PC-9 (cell line): ENCODE measurements at regions not wholly inside any gene's neighbourhood (a gene's known extent, or its start where the extent isn't known, plus 50 kb on each side); places are given as distances from the start of the nearest gene placed in this dataset.

Source experiments
- BruUV-seq: library from RNA; stranded (reverse); fragments of 400-500 nt; replicated peaks from 2 replicates; lab custom pipeline; 2021; lab: Mats Ljungman, UMichigan
- CTCF ChIA-PET: fragments of 300-600 bp; sonication (Branson Sonifier 250); formaldehyde crosslinking; loops from one replicate; lab custom pipeline; 2022; ENCODE audit warnings: antibody characterized with exemption; lab: Charles Lee
- POLR2A ChIA-PET: fragments of 300-600 bp; sonication (Branson Sonifier 250); formaldehyde crosslinking; loops from one replicate; lab custom pipeline; 2022; ENCODE audit warnings: antibody characterized with exemption; ENCODE audit not compliant: unreplicated experiment; lab: Charles Lee
- DNase-seq, 2 experiments: peaks; one replicate each; pipeline versions ENCODE4 v3.0.0 to v3.0.0-alpha.2; 2015 to 2022; ENCODE audit warnings: mixed read lengths in 1 of 2
- H2AFZ ChIP-seq: fragments of 200-600 bp; sonication (generic); 2 replicates; pipeline ENCODE4 v1.8.1; 2017; ENCODE audit warnings: antibody characterized with exemption
- H3F3A ChIP-seq: fragments of 200-600 bp; sonication (generic); 2 replicates; pipeline ENCODE4 v1.8.1; 2017; ENCODE audit warnings: antibody characterized with exemption, mild to moderate bottlenecking, low read depth; ENCODE audit not compliant: insufficient read depth
- H3K27ac ChIP-seq: fragments of 200-600 bp; sonication (generic); 2 replicates; pipeline ENCODE4 v1.6.1; 2016; ENCODE audit warnings: mixed run types
- H3K27me3 ChIP-seq: fragments of 200-600 bp; sonication (generic); 2 replicates; pipeline ENCODE4 v1.6.1; 2016; ENCODE audit warnings: low read depth, mixed run types; ENCODE audit not compliant: insufficient read depth
- H3K36me3 ChIP-seq: fragments of 200-600 bp; sonication (generic); 2 replicates; pipeline ENCODE4 v1.6.1; 2016; ENCODE audit warnings: low read depth, mixed run types
- H3K4me1 ChIP-seq: fragments of 200-600 bp; sonication (generic); replicated peaks from 2 replicates; pipeline ENCODE4 v1.6.1; 2016; ENCODE audit warnings: mixed run types; ENCODE audit not compliant: insufficient read depth
- H3K4me2 ChIP-seq: fragments of 200-600 bp; sonication (generic); 2 replicates; pipeline ENCODE4 v1.6.1; 2017; ENCODE audit warnings: mixed run types
- H3K4me3 ChIP-seq: fragments of 200-600 bp; sonication (generic); 2 replicates; pipeline ENCODE4 v1.6.1; 2016; ENCODE audit warnings: mixed run types
- H3K79me2 ChIP-seq: fragments of 200-600 bp; sonication (generic); 2 replicates; pipeline ENCODE4 v1.6.1; 2017; ENCODE audit warnings: low read depth, mixed run types
- H3K9me2 ChIP-seq: fragments of 200-600 bp; sonication (generic); 2 replicates; pipeline ENCODE4 v1.8.1; 2017; ENCODE audit warnings: mild to moderate bottlenecking; ENCODE audit not compliant: insufficient read depth
- H3K9me3 ChIP-seq: fragments of 200-600 bp; sonication (generic); 2 replicates; pipeline ENCODE4 v1.8.1; 2016; ENCODE audit warnings: low read depth; ENCODE audit not compliant: insufficient read depth
- H4K20me1 ChIP-seq: fragments of 200-600 bp; sonication (generic); 2 replicates; pipeline ENCODE4 v1.8.1; 2017; ENCODE audit not compliant: insufficient read depth
- EZH2 ChIP-seq: fragments of 200-600 bp; sonication (generic); IDR thresholded peaks from 2 replicates; pipeline ENCODE4 v1.8.0; 2017; ENCODE audit warnings: antibody characterized with exemption, low read depth
- intact Hi-C: fragments of 100-400 bp; cut with micrococcal nuclease; formaldehyde crosslinking; loops from one replicate; pipeline ENCODE4 v1.10.0; 2022; ENCODE audit not compliant: unreplicated experiment
- TF ChIP-seq, protein P1 (sequence below): fragments of 200-600 bp; sonication (generic); conservative IDR thresholded peaks from 2 replicates; pipeline ENCODE4 v1.6.1; 2017; ENCODE audit warnings: mixed run types, antibody characterized with exemption, mild to moderate bottlenecking, moderate library complexity

DNA sequence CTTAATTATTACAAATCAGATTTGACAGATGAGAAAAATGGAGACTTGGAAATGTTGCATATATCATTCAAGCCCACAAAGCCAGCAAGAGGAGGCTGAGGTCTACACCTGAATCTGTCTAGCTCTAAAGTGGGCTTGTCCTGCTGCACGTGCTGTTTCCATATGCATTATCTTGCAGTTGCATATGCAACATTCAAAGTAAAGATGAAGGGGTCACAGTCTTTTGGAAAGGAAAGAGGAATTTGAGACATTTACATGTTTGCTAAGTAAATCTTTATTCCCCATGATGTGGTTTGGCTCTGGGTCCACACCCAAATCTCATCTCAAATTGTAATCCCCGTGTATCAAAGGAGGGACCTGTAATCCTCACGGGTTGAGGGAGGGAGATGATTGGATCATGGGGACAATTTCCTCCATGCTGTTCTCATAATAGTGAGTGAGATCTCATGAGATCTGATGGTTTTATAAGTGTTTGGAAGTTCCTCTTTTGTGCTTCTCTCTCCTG lies 98.3 kb downstream of the BACH1 start:
- Histone ChIP-seq H3K27ac (no peak overlapping the region), H2AFZ (no peak overlapping the region), H3K4me1 (no peaks in the 10 kb centered on the region), H3K27me3 (no peaks in the 10 kb centered on the region), H3K4me3 (no peak overlapping the region), H3F3A (no peaks in the 10 kb centered on the region), H3K9me2 (no peaks in the 10 kb centered on the region), H3K4me2 (no peak overlapping the region), H3K79me2 (no peaks in the 10 kb centered on the region), H4K20me1 (no peaks in the 10 kb centered on the region), H3K36me3 (no peaks in the 10 kb centered on the region), H3K9me3 (no peaks in the 10 kb centered on the region)
- BruUV-seq: no TSS peak
- ChIA-PET CTCF (no interaction called here), POLR2A (no interaction called here)
- intact Hi-C loops: no loop called here
- DNase-seq: no peak
- TF ChIP-seq, protein P1, sequence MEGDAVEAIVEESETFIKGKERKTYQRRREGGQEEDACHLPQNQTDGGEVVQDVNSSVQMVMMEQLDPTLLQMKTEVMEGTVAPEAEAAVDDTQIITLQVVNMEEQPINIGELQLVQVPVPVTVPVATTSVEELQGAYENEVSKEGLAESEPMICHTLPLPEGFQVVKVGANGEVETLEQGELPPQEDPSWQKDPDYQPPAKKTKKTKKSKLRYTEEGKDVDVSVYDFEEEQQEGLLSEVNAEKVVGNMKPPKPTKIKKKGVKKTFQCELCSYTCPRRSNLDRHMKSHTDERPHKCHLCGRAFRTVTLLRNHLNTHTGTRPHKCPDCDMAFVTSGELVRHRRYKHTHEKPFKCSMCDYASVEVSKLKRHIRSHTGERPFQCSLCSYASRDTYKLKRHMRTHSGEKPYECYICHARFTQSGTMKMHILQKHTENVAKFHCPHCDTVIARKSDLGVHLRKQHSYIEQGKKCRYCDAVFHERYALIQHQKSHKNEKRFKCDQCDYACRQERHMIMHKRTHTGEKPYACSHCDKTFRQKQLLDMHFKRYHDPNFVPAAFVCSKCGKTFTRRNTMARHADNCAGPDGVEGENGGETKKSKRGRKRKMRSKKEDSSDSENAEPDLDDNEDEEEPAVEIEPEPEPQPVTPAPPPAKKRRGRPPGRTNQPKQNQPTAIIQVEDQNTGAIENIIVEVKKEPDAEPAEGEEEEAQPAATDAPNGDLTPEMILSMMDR: no peak
- TF ChIP-seq EZH2: no peak

DNA sequence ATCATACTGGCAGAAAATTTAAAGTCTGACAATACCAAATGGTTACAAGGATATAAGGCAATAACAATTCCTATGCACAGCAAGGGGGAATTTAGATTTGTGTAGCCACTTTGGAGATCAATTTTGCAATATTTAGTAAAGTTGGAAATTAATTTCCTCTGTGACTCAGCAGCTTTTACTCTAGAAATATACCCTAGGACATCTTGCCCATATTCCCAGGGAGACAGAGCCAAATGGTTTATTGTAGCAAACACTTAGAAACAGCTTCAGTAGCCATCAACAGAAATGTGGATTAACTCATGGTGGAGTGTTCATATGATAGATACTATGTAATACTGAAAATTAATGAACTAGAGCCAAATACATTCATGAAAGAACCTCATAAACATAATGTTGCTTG lies 104.6 kb downstream of the BACH1 start:
- no TSS peak for BruUV-seq
- DNase-seq: no peak
- H3K27me3 ChIP-seq: no peaks in the 10 kb centered on the region
- intact Hi-C loops: no loop called here
- no peak overlapping the region for H3K4me3 ChIP-seq
- H3K36me3 ChIP-seq: no peaks in the 10 kb centered on the region
- no peak overlapping the region for H3K27ac ChIP-seq
- H2AFZ ChIP-seq: no peak overlapping the region
- H3K4me2 ChIP-seq: no peak overlapping the region
- H3K79me2 ChIP-seq: no peaks in the 10 kb centered on the region
- peaks cover 11% of the 10 kb centered on the region; the same call in 1 of the 2 replicates for H3K4me1 ChIP-seq
- POLR2A ChIA-PET: no interaction called here
- H3K9me3 ChIP-seq: no peaks in the 10 kb centered on the region
- no peaks in the 10 kb centered on the region for H3F3A ChIP-seq
- no peaks in the 10 kb centered on the region for H4K20me1 ChIP-seq
- no peak for TF ChIP-seq EZH2
- no peaks in the 10 kb centered on the region for H3K9me2 ChIP-seq
- CTCF ChIA-PET: no interaction called here

DNA sequence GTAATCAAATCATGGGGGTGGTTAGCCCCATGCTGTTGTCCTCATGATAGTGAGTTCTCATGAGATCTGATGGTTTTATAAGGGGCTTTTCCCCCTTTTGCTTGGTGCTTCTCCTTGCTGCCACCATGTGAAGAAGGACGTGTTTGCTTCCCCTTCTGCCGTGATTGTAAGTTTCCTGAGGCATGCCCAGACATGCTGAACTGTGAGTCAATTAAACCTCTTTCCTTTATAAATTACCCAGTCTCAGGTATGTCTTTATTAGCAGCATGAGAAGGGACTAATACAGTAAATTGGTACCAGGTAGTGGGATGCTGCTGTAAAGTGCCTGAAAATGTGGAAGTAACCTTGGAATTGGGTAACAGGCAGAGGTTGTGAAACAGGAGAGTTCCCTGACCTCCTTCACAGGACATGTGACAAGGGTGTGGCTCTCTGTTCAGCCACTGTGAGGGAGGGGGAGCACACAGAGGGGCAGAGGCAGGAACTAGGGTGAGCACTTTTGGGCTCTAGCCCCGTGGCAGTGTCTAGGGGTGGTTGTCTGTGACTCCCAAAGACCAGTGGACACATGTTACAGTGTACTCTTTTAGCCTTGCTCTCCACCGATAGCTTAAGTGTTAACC lies 105.3 kb downstream of the BACH1 start:
- DNase-seq: no peak
- Histone ChIP-seq H4K20me1 (no peaks in the 10 kb centered on the region), H3K4me1 (peaks cover 11% of the 10 kb centered on the region; the same call in 1 of the 2 replicates), H3K27ac (no peak overlapping the region), H3K9me2 (no peaks in the 10 kb centered on the region), H3K9me3 (no peaks in the 10 kb centered on the region), H3K36me3 (no peaks in the 10 kb centered on the region), H3F3A (no peaks in the 10 kb centered on the region), H3K27me3 (no peaks in the 10 kb centered on the region), H3K4me3 (no peak overlapping the region), H3K4me2 (no peak overlapping the region), H2AFZ (no peak overlapping the region), H3K79me2 (no peaks in the 10 kb centered on the region)
- intact Hi-C loops: no loop called here
- no TSS peak for BruUV-seq
- ChIA-PET POLR2A (no interaction called here), CTCF (no interaction called here)
- TF ChIP-seq, protein P1: no peak
- TF ChIP-seq EZH2: no peak
